KBM-7 (cell line): ENCODE measurements at regions not wholly inside any gene's neighbourhood (a gene's known extent, or its start where the extent isn't known, plus 50 kb on each side); places are given as distances from the start of the nearest gene placed in this dataset.

Experiments
- DNase-seq: peaks from one replicate; pipeline ENCODE4 v3.0.0-alpha.2; 2015
- in situ Hi-C: fragments of 300-500 bp; cut with MboI; formaldehyde crosslinking; loops from 2 replicates; pipeline ENCODE4 v1.14.3; 2020; ENCODE audit warnings: low sequenced_read_pairs, low pct_unique_long_range_greater_than_20kb, mixed read lengths

- in situ Hi-C loops, result no loop called here
- no peak for DNase-seq
Observed at GRCh38 chr5:87827539-87827938, 414.8 kb upstream of the CCNH start.

GRCh38 chr5:87826507-87826906, 413.8 kb upstream of the CCNH start:
- in situ Hi-C loops, result no loop called here
- DNase-seq, result no peak

GRCh38 chr5:87825583-87825982, 412.9 kb upstream of the CCNH start:
- in situ Hi-C loops, result no loop called here

GRCh38 chr5:87807783-87808182, 395.1 kb upstream of the CCNH start:
- in situ Hi-C loops, result no loop called here
- DNase-seq, result no peak

More at GRCh38 chr5:87825583-87825982, 412.9 kb upstream of the CCNH start:
- no peak for DNase-seq

GRCh38 chr5:87803352-87803751, 390.6 kb upstream of the CCNH start:
- no peak for DNase-seq
- in situ Hi-C loops, result no loop called here

- DNase-seq, result no peak
- in situ Hi-C loops, result loop anchor here (25.0 kb wide), 1 partner anchor 895 kb away; no protein-coding TSS in a partner anchor
Observed at GRCh38 chr5:87791869-87792268, 379.1 kb upstream of the CCNH start.

- DNase-seq, result no peak
- in situ Hi-C loops, result loop anchor here (25.0 kb wide), 1 partner anchor 899 kb away; no protein-coding TSS in a partner anchor
Observed at GRCh38 chr5:87788416-87788815, 375.7 kb upstream of the CCNH start.

- DNase-seq, result no peak
- in situ Hi-C loops, result loop anchor here (25.0 kb wide), 1 partner anchor 900 kb away; no protein-coding TSS in a partner anchor
Observed at GRCh38 chr5:87787625-87788256, 375.0 kb upstream of the CCNH start.

GRCh38 chr5:87787086-87787485, 374.4 kb upstream of the CCNH start:
- in situ Hi-C loops, result loop anchor here (25.0 kb wide), 1 partner anchor 900 kb away; no protein-coding TSS in a partner anchor
- no peak for DNase-seq

- in situ Hi-C loops, result loop anchor here (25.0 kb wide), 1 partner anchor 901 kb away; no protein-coding TSS in a partner anchor
- DNase-seq, result no peak
Observed at GRCh38 chr5:87786471-87786870, 373.7 kb upstream of the CCNH start.

- DNase-seq, result no peak
- in situ Hi-C loops, result loop anchor here (25.0 kb wide), 1 partner anchor 902 kb away; no protein-coding TSS in a partner anchor
Observed at GRCh38 chr5:87785554-87786335, 373.0 kb upstream of the CCNH start.

GRCh38 chr5:87784879-87785495, 372.3 kb upstream of the CCNH start:
- DNase-seq, result no peak
- in situ Hi-C loops, result loop anchor here (25.0 kb wide), 1 partner anchor 902 kb away; no protein-coding TSS in a partner anchor

GRCh38 chr5:87784311-87784710, 371.6 kb upstream of the CCNH start:
- no peak for DNase-seq
- in situ Hi-C loops, result loop anchor here (25.0 kb wide), 1 partner anchor 903 kb away; no protein-coding TSS in a partner anchor

- in situ Hi-C loops, result loop anchor here (25.0 kb wide), 1 partner anchor 904 kb away; no protein-coding TSS in a partner anchor
- no peak for DNase-seq
Observed at GRCh38 chr5:87782916-87783315, 370.2 kb upstream of the CCNH start.

- no peak for DNase-seq
- in situ Hi-C loops, result loop anchor here (25.0 kb wide), 1 partner anchor 905 kb away; no protein-coding TSS in a partner anchor
Observed at GRCh38 chr5:87781976-87782375, 369.2 kb upstream of the CCNH start.

GRCh38 chr5:87780831-87781760, 368.4 kb upstream of the CCNH start:
- in situ Hi-C loops, result loop anchor here (25.0 kb wide), 1 partner anchor 906 kb away; no protein-coding TSS in a partner anchor
- peak; percentile 71 for DNase-seq

- in situ Hi-C loops, result loop anchor here (25.0 kb wide), 1 partner anchor 908 kb away; no protein-coding TSS in a partner anchor
- no peak for DNase-seq
Observed at GRCh38 chr5:87778876-87779275, 366.1 kb upstream of the CCNH start.

GRCh38 chr5:87777877-87778276, 365.1 kb upstream of the CCNH start:
- DNase-seq, result no peak
- in situ Hi-C loops, result loop anchor here (25.0 kb wide), 1 partner anchor 909 kb away; no protein-coding TSS in a partner anchor
